ENCODE measurements at regions not wholly inside any gene's neighbourhood (a gene's known extent, or its start where the extent isn't known, plus 50 kb on each side); places are given as distances from the start of the nearest gene placed in this dataset.

DNA sequence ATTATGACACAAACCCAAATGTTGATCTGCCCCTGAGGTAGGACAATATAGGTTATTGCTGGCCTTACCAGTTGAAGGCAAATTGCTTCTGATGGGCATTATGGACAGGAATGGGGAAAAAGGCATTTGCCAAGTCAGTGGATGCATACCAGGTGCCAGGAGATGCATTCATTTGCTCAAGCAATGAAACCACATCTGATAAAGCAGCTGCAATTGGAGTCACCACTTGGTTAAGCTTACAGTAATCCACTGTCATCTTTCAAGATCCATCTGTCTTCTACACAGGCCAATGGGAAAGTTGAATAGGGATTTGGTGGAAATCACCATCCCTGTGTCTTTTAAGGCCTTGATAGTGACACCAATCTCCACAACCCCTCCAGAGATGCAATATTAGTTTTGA is 648.6 kb downstream of the COL12A1 start:
- TF ChIP-seq CTCF (IDR thresholded peaks at IDR 0.05) (no peak), POLR2A (IDR thresholded peaks at IDR 0.05) (no peak), POLR2AphosphoS5 (IDR thresholded peaks at IDR 0.05) (no peak), EP300 (IDR thresholded peaks at IDR 0.05) (no peak)

Data from upper lobe of left lung (tissue), 4 donors.